RWPE2 (cell line): ENCODE measurements at regions not wholly inside any gene's neighbourhood (a gene's known extent, or its start where the extent isn't known, plus 50 kb on each side); places are given as distances from the start of the nearest gene placed in this dataset.

Source experiments
- ATAC-seq: fragments of 200-7000 bp; cut with Tn5 transposase; 3 replicates; pipeline ENCODE4 v1.9.1; 2021; ENCODE audit warnings: low read depth
- DNase-seq: peaks from one replicate; pipeline ENCODE4 v3.0.0-alpha.2; 2020; ENCODE audit warnings: low spot score
- H3K27ac ChIP-seq: fragments of 450-650 bp; 2 replicates; pipeline ENCODE4 v1.5.1; 2017; ENCODE audit warnings: mild to moderate bottlenecking; ENCODE audit not compliant: poor library complexity, severe bottlenecking
- H3K27me3 ChIP-seq: fragments of 250-450 bp; sonication (Bioruptor Pico); 2 replicates; pipeline ENCODE4 v1.5.1; 2021; ENCODE audit warnings: mild to moderate bottlenecking, moderate library complexity; ENCODE audit not compliant: insufficient read depth, poor library complexity, severe bottlenecking
- H3K36me3 ChIP-seq: fragments of 250-450 bp; sonication (Bioruptor Pico); 2 replicates; pipeline ENCODE4 v1.5.1; 2020; ENCODE audit warnings: low read depth, mild to moderate bottlenecking, moderate library complexity
- H3K4me1 ChIP-seq: fragments of 250-450 bp; sonication (Bioruptor Pico); 2 replicates; pipeline ENCODE4 v1.5.1; 2021; ENCODE audit warnings: mild to moderate bottlenecking, moderate library complexity; ENCODE audit not compliant: insufficient read depth, poor library complexity, severe bottlenecking
- H3K4me3 ChIP-seq: fragments of 250-450 bp; sonication (Bioruptor Pico); 2 replicates; pipeline ENCODE4 v1.5.1; 2021; ENCODE audit warnings: mild to moderate bottlenecking, moderate library complexity; ENCODE audit not compliant: severe bottlenecking
- H3K9me3 ChIP-seq: fragments of 250-450 bp; sonication (Bioruptor Pico); 2 replicates; pipeline ENCODE4 v1.5.1; 2021; ENCODE audit warnings: mild to moderate bottlenecking, moderate library complexity; ENCODE audit not compliant: severe bottlenecking
- TF ChIP-seq, protein P1 (sequence below): fragments of 450-650 bp; IDR thresholded peaks from one replicate; pipeline ENCODE4 v1.5.1; 2017; ENCODE audit warnings: mild to moderate bottlenecking, moderate library complexity; ENCODE audit not compliant: poor library complexity, severe bottlenecking

DNA sequence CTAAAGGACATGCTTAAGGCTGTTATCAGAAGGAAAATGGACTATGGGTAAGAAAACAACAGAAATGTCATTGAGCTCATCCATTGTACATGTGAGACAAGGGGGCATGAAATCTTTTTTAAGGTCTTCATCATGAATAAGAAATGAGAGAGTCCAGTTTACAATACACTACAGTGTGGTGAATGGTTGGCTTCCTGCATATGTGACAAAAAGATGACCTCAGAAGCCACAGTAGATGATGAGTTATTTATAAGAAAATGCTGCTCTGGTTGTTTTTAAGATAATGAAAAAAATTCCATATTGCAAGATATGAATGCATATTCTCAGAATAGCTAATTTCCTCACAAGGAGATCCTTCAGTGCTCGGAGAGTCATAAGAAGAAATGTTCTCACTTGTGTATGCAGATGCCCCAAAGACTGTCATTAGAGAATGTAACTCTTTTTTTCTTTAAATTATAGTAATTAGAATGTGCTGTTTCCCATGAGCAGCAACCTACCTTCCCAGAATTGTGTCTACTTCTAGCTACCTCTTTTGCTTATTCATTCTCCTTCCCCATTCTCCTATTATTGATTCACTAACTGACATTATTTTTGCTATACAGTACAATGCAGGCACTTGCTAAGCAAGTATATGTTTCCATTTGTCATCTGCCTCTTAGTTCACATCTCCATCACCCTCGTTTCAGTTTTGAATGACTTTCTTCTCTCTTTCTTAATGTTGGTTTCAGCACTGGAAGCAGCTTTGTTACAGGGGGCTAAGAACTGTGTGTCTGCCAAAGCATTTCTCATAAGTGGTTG is 152.0 kb upstream of the PEX5L start:
- no peak for ATAC-seq
- no peaks in the 10 kb centered on the region for H3K4me1 ChIP-seq
- H3K9me3 ChIP-seq, result no peaks in the 10 kb centered on the region
- TF ChIP-seq, protein P1, sequence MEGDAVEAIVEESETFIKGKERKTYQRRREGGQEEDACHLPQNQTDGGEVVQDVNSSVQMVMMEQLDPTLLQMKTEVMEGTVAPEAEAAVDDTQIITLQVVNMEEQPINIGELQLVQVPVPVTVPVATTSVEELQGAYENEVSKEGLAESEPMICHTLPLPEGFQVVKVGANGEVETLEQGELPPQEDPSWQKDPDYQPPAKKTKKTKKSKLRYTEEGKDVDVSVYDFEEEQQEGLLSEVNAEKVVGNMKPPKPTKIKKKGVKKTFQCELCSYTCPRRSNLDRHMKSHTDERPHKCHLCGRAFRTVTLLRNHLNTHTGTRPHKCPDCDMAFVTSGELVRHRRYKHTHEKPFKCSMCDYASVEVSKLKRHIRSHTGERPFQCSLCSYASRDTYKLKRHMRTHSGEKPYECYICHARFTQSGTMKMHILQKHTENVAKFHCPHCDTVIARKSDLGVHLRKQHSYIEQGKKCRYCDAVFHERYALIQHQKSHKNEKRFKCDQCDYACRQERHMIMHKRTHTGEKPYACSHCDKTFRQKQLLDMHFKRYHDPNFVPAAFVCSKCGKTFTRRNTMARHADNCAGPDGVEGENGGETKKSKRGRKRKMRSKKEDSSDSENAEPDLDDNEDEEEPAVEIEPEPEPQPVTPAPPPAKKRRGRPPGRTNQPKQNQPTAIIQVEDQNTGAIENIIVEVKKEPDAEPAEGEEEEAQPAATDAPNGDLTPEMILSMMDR, result no peak
- H3K27ac ChIP-seq, result no peak overlapping the region
- DNase-seq, result no peak
- no peaks in the 10 kb centered on the region for H3K27me3 ChIP-seq
- H3K36me3 ChIP-seq, result no peaks in the 10 kb centered on the region
- H3K4me3 ChIP-seq, result no peak overlapping the region

DNA sequence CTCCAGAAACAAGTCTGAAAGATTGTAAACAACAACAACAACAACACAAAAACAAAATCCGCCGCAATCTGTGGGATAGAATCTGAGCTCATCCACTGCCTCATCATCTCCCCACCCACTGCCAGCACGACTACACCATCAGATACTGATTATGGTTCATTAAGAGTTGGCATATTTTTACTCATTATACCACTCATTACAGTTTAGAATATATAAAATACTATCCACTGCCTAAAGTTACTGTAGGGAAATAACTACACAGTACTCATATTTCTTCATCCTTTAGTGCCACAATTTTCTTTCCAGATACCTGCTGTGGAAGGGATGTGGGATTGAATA is 152.5 kb upstream of the PEX5L start:
- Histone ChIP-seq H3K4me1 (no peaks in the 10 kb centered on the region), H3K36me3 (no peaks in the 10 kb centered on the region), H3K9me3 (no peaks in the 10 kb centered on the region), H3K27ac (no peak overlapping the region), H3K4me3 (no peak overlapping the region), H3K27me3 (no peaks in the 10 kb centered on the region)
- ATAC-seq (no peak), DNase-seq (no peak)
- TF ChIP-seq, protein P1, result no peak

DNA sequence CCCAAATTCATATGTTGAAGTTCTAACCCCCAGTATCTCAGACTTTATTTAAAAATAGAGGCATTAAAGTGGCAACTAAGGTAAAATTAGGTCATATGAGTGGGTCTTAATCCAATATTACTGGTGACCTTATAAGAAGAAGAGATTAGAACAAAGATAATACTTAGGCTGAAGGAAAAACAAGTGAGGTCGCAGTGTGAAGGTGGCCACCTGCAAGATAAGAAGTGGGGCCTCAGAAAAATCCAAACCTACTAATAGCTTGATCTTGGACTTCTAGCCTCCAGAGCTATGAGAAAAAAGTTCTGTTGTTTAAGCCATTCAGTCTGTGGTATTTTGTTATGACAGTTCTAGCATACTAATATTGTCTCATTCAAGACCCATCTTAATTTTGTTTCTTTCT is 159.9 kb upstream of the PEX5L start:
- H3K4me3 ChIP-seq, result no peak overlapping the region
- DNase-seq (no peak), ATAC-seq (no peak)
- H3K9me3 ChIP-seq, result no peaks in the 10 kb centered on the region
- TF ChIP-seq, protein P1, result no peak
- no peak overlapping the region for H3K27ac ChIP-seq
- no peaks in the 10 kb centered on the region for H3K4me1 ChIP-seq
- no peaks in the 10 kb centered on the region for H3K27me3 ChIP-seq
- no peaks in the 10 kb centered on the region for H3K36me3 ChIP-seq

DNA sequence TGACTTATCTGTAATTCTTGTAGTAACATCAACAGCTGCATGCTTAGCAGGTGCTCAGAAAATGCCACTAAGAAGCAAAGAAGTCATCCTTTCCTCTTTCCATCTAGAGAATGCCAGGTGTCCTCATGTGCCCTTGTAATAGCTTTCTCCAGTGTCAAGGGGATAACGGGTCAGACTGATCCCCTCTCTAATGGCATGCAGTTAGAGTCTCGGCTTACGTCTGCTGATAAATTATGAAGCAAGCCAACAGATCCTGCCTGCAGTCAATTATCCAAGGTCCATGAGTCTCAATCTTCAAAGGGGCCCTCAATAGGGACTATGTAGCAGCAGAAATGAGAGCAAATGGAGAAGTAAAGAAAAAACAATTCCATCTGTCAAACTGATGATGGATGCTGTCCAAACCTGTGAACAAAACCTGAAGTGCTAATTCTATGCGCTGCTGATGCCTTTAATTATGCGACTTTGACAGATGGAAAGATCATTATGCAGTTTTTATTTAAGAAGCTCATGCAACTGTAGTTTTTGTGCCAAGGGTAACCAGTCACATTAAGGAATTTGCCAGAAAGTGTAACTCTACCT is 162.8 kb upstream of the PEX5L start:
- H3K36me3 ChIP-seq, result no peaks in the 10 kb centered on the region
- no peak overlapping the region for H3K4me3 ChIP-seq
- TF ChIP-seq, protein P1, result no peak
- H3K4me1 ChIP-seq, result no peaks in the 10 kb centered on the region
- no peaks in the 10 kb centered on the region for H3K9me3 ChIP-seq
- DNase-seq (no peak), ATAC-seq (no peak)
- H3K27me3 ChIP-seq, result no peaks in the 10 kb centered on the region
- H3K27ac ChIP-seq, result no peak overlapping the region

DNA sequence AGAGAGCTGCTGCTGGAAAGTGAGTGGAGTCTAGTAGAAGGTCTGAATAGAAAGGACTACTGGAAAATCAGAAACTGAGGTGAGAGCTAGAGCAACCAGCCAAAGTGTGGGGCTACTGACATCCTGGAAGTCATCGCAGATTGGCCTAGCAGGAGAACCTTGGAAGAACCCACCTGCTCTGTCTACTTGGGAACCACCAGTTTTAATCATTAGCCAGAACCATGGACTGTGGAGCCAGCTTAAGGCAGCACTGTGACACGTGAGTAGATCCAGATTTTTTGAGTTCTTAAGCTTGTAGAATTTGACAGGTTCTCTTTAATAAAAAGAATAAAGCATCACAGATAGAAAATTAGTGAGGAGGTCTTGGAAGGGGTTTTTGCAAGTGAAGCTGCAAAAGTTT is 179.1 kb upstream of the PEX5L start:
- TF ChIP-seq, protein P1, result no peak
- ATAC-seq (no peak), DNase-seq (no peak)
- H3K4me1 ChIP-seq, result no peaks in the 10 kb centered on the region
- no peaks in the 10 kb centered on the region for H3K27me3 ChIP-seq
- no peaks in the 10 kb centered on the region for H3K36me3 ChIP-seq
- no peak overlapping the region for H3K4me3 ChIP-seq
- H3K27ac ChIP-seq, result no peak overlapping the region
- H3K9me3 ChIP-seq, result peaks cover 3% of the 10 kb centered on the region
